ENCODE measurements at regions not wholly inside any gene's neighbourhood (a gene's known extent, or its start where the extent isn't known, plus 50 kb on each side); places are given as distances from the start of the nearest gene placed in this dataset.

GRCh38 chr20:22020201-22020600, 314.7 kb downstream of the PAX1 start:
- no peak for TF ChIP-seq CTCF (IDR thresholded peaks at IDR 0.05)
- TF ChIP-seq EP300 (IDR thresholded peaks at IDR 0.05) = no peak
